ENCODE measurements at regions not wholly inside any gene's neighbourhood (a gene's known extent, or its start where the extent isn't known, plus 50 kb on each side); places are given as distances from the start of the nearest gene placed in this dataset.

- Histone ChIP-seq H3K4me3 (replicated peaks in 1 of 3; ENCODE audit: low read depth in 2 of 3, low read length in 3 of 3) (no peak overlapping the region), H3K36me3 (replicated peaks in 1 of 2; ENCODE audit: control insufficient read depth in 1 of 2, insufficient read depth in 2 of 2, low read length in 2 of 2) (no peaks in the 10 kb centered on the region), H2AFZ (ENCODE audit: insufficient read depth, low read depth, low read length, poor library complexity, severe bottlenecking) (no peak overlapping the region), H3K4me2 (replicated peaks; ENCODE audit: extremely low read depth, low read length, poor library complexity, severe bottlenecking) (no peak overlapping the region), H3K79me2 (ENCODE audit: insufficient read depth, low read length) (no peaks in the 10 kb centered on the region), H3K9me3 (replicated peaks in 1 of 2; ENCODE audit: control insufficient read depth in 1 of 2, insufficient read depth in 1 of 2, low read length in 2 of 2) (peaks cover 0 to 2% of the 10 kb centered on the region in 2 donors), H3K27ac (ENCODE audit: low read depth in 1 of 2, low read length in 2 of 2) (no peak overlapping the region), H4K20me1 (ENCODE audit: insufficient read depth, low read length) (no peaks in the 10 kb centered on the region), H3K27me3 (ENCODE audit: control insufficient read depth in 2 of 2, insufficient read depth in 2 of 2, low read length in 2 of 2) (no peaks in the 10 kb centered on the region), H3K4me1 (ENCODE audit: control insufficient read depth in 1 of 2, insufficient read depth in 2 of 2, low read length in 2 of 2) (no peaks in the 10 kb centered on the region), H3K9ac (ENCODE audit: insufficient read depth, low read length, poor library complexity, severe bottlenecking) (no peak overlapping the region)
- intact Hi-C loops (cut with micrococcal nuclease), result no loop called here
- Mint-ChIP-seq H3K27me3 (ENCODE audit: low read depth in 3 of 3) (peaks cover 0 to 2% (median 0%) of the 10 kb centered on the region in 3 donors), H3K27ac (no peak overlapping the region), H3K4me1 (no peaks in the 10 kb centered on the region), H3K9me3 (peaks cover 0 to 12% (median 4%) of the 10 kb centered on the region in 7 donors), H3K36me3 (no peaks in the 10 kb centered on the region), H3K4me3 (no peak overlapping the region)
- 0% methylated on average over 1 of the region's 1 CpG for WGBS (ENCODE audit: insufficient coverage)
- TF ChIP-seq CTCF (IDR thresholded peaks at IDR 0.05), result no peak
- no peak for DNase-seq
These were observed 724.8 kb downstream of the INHBA start for GRCh38 chr7:40978047-40978446.

DNA sequence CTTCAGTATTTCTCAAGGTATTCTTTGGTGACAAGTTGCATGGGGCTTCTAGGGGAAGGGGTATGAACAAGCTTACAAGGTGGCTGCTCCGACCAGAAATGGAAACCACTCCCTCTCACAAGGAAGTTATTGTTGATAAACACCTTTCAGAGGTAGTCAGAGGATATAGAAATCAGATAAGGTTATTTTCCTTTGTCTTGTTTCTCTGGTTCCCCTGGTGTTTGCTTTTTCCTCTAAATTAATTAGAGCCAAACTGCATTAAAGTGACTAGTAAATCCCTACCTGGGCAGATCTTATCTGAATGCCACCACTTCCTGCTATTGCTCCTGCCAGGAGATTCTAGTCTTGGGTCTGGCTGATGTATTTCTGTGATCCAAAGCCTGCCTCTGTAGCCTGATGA lies 725.4 kb downstream of the INHBA start:
- Mint-ChIP-seq H3K9me3 (peaks cover 0 to 12% (median 4%) of the 10 kb centered on the region in 7 donors), H3K4me1 (no peaks in the 10 kb centered on the region), H3K27ac (no peak overlapping the region), H3K4me3 (no peak overlapping the region), H3K36me3 (no peaks in the 10 kb centered on the region), H3K27me3 (ENCODE audit: low read depth in 3 of 3) (peaks cover 0 to 2% (median 0%) of the 10 kb centered on the region in 3 donors)
- no peak overlapping the region for H3K4me3 ChIP-seq (replicated peaks in 1 of 3; ENCODE audit: low read depth in 2 of 3, low read length in 3 of 3)
- no peak for DNase-seq
- H3K27ac ChIP-seq (ENCODE audit: low read depth in 1 of 2, low read length in 2 of 2), result no peak overlapping the region
- H3K79me2 ChIP-seq (ENCODE audit: insufficient read depth, low read length), result no peaks in the 10 kb centered on the region
- no peaks in the 10 kb centered on the region for H3K4me1 ChIP-seq (ENCODE audit: control insufficient read depth in 1 of 2, insufficient read depth in 2 of 2, low read length in 2 of 2)
- intact Hi-C loops (cut with micrococcal nuclease), result no loop called here
- no peaks in the 10 kb centered on the region for H3K36me3 ChIP-seq (replicated peaks in 1 of 2; ENCODE audit: control insufficient read depth in 1 of 2, insufficient read depth in 2 of 2, low read length in 2 of 2)
- no peak for TF ChIP-seq CTCF (IDR thresholded peaks at IDR 0.05)
- no peaks in the 10 kb centered on the region for H4K20me1 ChIP-seq (ENCODE audit: insufficient read depth, low read length)
- peaks cover 0 to 2% of the 10 kb centered on the region in 2 donors for H3K9me3 ChIP-seq (replicated peaks in 1 of 2; ENCODE audit: control insufficient read depth in 1 of 2, insufficient read depth in 1 of 2, low read length in 2 of 2)
- H3K9ac ChIP-seq (ENCODE audit: insufficient read depth, low read length, poor library complexity, severe bottlenecking), result no peak overlapping the region
- H3K4me2 ChIP-seq (replicated peaks; ENCODE audit: extremely low read depth, low read length, poor library complexity, severe bottlenecking), result no peak overlapping the region
- no CpG with 5 or more reads among the region's 1 CpG for WGBS (ENCODE audit: insufficient coverage)
- H3K27me3 ChIP-seq (ENCODE audit: control insufficient read depth in 2 of 2, insufficient read depth in 2 of 2, low read length in 2 of 2), result no peaks in the 10 kb centered on the region
- no peak overlapping the region for H2AFZ ChIP-seq (ENCODE audit: insufficient read depth, low read depth, low read length, poor library complexity, severe bottlenecking)

Data from CD14-positive monocyte (primary cell).